H1 (cell line): ENCODE measurements at regions not wholly inside any gene's neighbourhood (a gene's known extent, or its start where the extent isn't known, plus 50 kb on each side); places are given as distances from the start of the nearest gene placed in this dataset.

Experiments used
- CTCF ChIA-PET: fragments of 300-600 bp; sonication (Branson Sonifier 250); formaldehyde crosslinking; loops from one replicate; lab custom pipeline; 2021; ENCODE audit not compliant: partially characterized antibody; lab: Charles Lee
- POLR2A ChIA-PET: fragments of 300-600 bp; sonication (Branson Sonifier 250); formaldehyde crosslinking; loops from one replicate; lab custom pipeline; 2021; ENCODE audit warnings: inconsistent platforms; ENCODE audit not compliant: partially characterized antibody; lab: Charles Lee
- DNase-seq, 2 experiments: peaks; one replicate each; pipeline versions ENCODE4 v3.0.0 to v3.0.0-alpha.2; 2010 to 2022; ENCODE audit warnings: low spot score in 2 of 2, low read depth in 1 of 2, mixed read lengths in 1 of 2
- FAIRE-seq: peaks from 2 replicates; lab custom pipeline; 2011; peaks lifted over from hg19 to GRCh38; lab: Jason Lieb, UNC
- H2AFZ ChIP-seq: 2 replicates; pipeline ENCODE4 v1.8.1; 2012; ENCODE audit warnings: low read length, inconsistent platforms
- H2AK5ac ChIP-seq: 2 replicates; pipeline ENCODE4 v1.6.1; 2013; ENCODE audit warnings: low read depth, low read length
- H2BK120ac ChIP-seq: replicated peaks from 2 replicates; pipeline ENCODE3; 2013; ENCODE audit warnings: low read depth, low read length, inconsistent platforms
- H2BK12ac ChIP-seq: 2 replicates; pipeline ENCODE4 v1.6.1; 2013; ENCODE audit warnings: low read depth, low read length
- H2BK15ac ChIP-seq: 2 replicates; pipeline ENCODE4 v1.6.1; 2013; ENCODE audit warnings: low read length
- H2BK20ac ChIP-seq: 2 replicates; pipeline ENCODE4 v1.6.1; 2013; ENCODE audit warnings: low read length
- H2BK5ac ChIP-seq: 2 replicates; pipeline ENCODE4 v1.6.1; 2013; ENCODE audit warnings: low read depth, low read length
- H3K14ac ChIP-seq: 2 replicates; pipeline ENCODE4 v1.6.1; 2013; ENCODE audit warnings: inconsistent platforms; ENCODE audit not compliant: insufficient read length
- H3K18ac ChIP-seq: 2 replicates; pipeline ENCODE4 v1.6.1; 2013; ENCODE audit warnings: low read length; ENCODE audit errors: extremely low read depth
- H3K23ac ChIP-seq: 2 replicates; pipeline ENCODE4 v1.6.1; 2013; ENCODE audit warnings: inconsistent platforms; ENCODE audit not compliant: insufficient read length
- H3K23me2 ChIP-seq: 2 replicates; pipeline ENCODE4 v1.6.1; 2013; ENCODE audit warnings: low read depth, low read length
- H3K27ac ChIP-seq: 2 replicates; pipeline ENCODE4 v1.6.1; 2011; ENCODE audit warnings: low read depth, low read length, inconsistent platforms
- H3K27me3 ChIP-seq, 4 experiments: replicated peaks in 1 of 4; 1 replicate in 1 of 4; 2 replicates in 3 of 4; pipeline versions ENCODE4 v1.6.1 to v1.8.1; 2011 to 2013; ENCODE audit warnings: low read length in 3 of 4, mild to moderate bottlenecking in 3 of 4, inconsistent platforms in 2 of 4, mixed read lengths in 2 of 4, moderate library complexity in 1 of 4; ENCODE audit not compliant: control insufficient read depth in 3 of 4, insufficient read depth in 3 of 4; ENCODE audit errors: extremely low read depth in 1 of 4
- H3K36me3 ChIP-seq, 4 experiments: 2 replicates each; pipeline versions ENCODE4 v1.6.1 to v1.8.1; 2011 to 2013; ENCODE audit warnings: mild to moderate bottlenecking in 4 of 4, low read length in 3 of 4, moderate library complexity in 2 of 4, control low read depth in 1 of 4, inconsistent platforms in 1 of 4; ENCODE audit not compliant: insufficient read depth in 4 of 4, control insufficient read depth in 2 of 4
- H3K4ac ChIP-seq: replicated peaks from 2 replicates; pipeline ENCODE3; 2013; ENCODE audit warnings: low read length, low read depth, mixed read lengths, inconsistent platforms; ENCODE audit not compliant: insufficient read length
- H3K4me1 ChIP-seq, 4 experiments: replicated peaks in 1 of 4; 1 replicate in 1 of 4; 2 replicates in 3 of 4; pipeline versions ENCODE4 v1.6.1 to v1.8.1; 2011 to 2013; ENCODE audit warnings: low read length in 3 of 4, inconsistent platforms in 2 of 4, mixed read lengths in 1 of 4; ENCODE audit not compliant: insufficient read depth in 4 of 4, control insufficient read depth in 3 of 4
- H3K4me2 ChIP-seq, 2 experiments: 2 replicates each; pipeline versions ENCODE4 v1.6.1 to v1.8.1; 2011 to 2013; ENCODE audit warnings: low read depth in 2 of 2, low read length in 2 of 2, control low read depth in 1 of 2, inconsistent platforms in 1 of 2, mild to moderate bottlenecking in 1 of 2; ENCODE audit not compliant: insufficient read depth in 1 of 2
- H3K4me3 ChIP-seq, 4 experiments: fragments of 200-600, 300-600 bp in 1 of 4; sonication (generic), shearing (Covaris generic), sonication (Bioruptor Twin) in 1 of 4; 2 replicates each; pipeline versions ENCODE4 v1.5.1 to v1.8.1; 2011 to 2016; ENCODE audit warnings: low read length in 4 of 4, low read depth in 3 of 4, control low read depth in 2 of 4, inconsistent platforms in 2 of 4, mild to moderate bottlenecking in 2 of 4, mixed read lengths in 1 of 4, moderate library complexity in 1 of 4; ENCODE audit not compliant: insufficient read depth in 2 of 4; ENCODE audit errors: extremely low read depth in 1 of 4
- H3K56ac ChIP-seq: replicated peaks from 2 replicates; pipeline ENCODE3; 2013; ENCODE audit warnings: low read depth, mild to moderate bottlenecking, mixed read lengths, low read length, inconsistent platforms; ENCODE audit not compliant: insufficient read length
- H3K79me1 ChIP-seq: 2 replicates; pipeline ENCODE4 v1.6.1; 2013; ENCODE audit warnings: low read depth, low read length, control low read depth
- H3K79me2 ChIP-seq, 2 experiments: 2 replicates each; pipeline versions ENCODE4 v1.6.1 to v1.8.1; 2012 to 2013; ENCODE audit warnings: low read length in 2 of 2, mild to moderate bottlenecking in 2 of 2, inconsistent platforms in 1 of 2; ENCODE audit not compliant: insufficient read depth in 2 of 2, control insufficient read depth in 1 of 2
- H3K9ac ChIP-seq, 4 experiments: replicated peaks in 1 of 4; 1 replicate in 1 of 4; 2 replicates in 3 of 4; pipeline versions ENCODE4 v1.6.1 to v1.8.1; 2011 to 2013; ENCODE audit warnings: low read depth in 3 of 4, low read length in 3 of 4, control low read depth in 2 of 4, mild to moderate bottlenecking in 2 of 4, moderate library complexity in 2 of 4, inconsistent platforms in 1 of 4; ENCODE audit errors: extremely low read depth in 1 of 4
- H3K9me3 ChIP-seq, 2 experiments: 2 replicates each; pipeline versions ENCODE4 v1.6.1 to v1.8.1; 2012 to 2013; ENCODE audit warnings: mild to moderate bottlenecking in 2 of 2, moderate library complexity in 2 of 2, control low read depth in 1 of 2, inconsistent platforms in 1 of 2, low read depth in 1 of 2, low read length in 1 of 2, mixed read lengths in 1 of 2; ENCODE audit not compliant: insufficient read depth in 2 of 2
- H4K20me1 ChIP-seq, 2 experiments: replicated peaks in 1 of 2; 2 replicates each; pipeline versions ENCODE3 to v1.8.1; 2011 to 2013; ENCODE audit warnings: inconsistent platforms in 2 of 2, low read length in 2 of 2, mild to moderate bottlenecking in 1 of 2; ENCODE audit not compliant: insufficient read depth in 2 of 2, control insufficient read depth in 1 of 2
- H4K5ac ChIP-seq: 2 replicates; pipeline ENCODE4 v1.6.1; 2013; ENCODE audit warnings: low read length, low read depth, mixed read lengths, inconsistent platforms; ENCODE audit not compliant: insufficient read length
- H4K8ac ChIP-seq: 2 replicates; pipeline ENCODE4 v1.8.0; 2013; ENCODE audit warnings: mild to moderate bottlenecking, moderate library complexity, low read length, inconsistent platforms; ENCODE audit not compliant: insufficient read depth; ENCODE audit errors: extremely low read depth
- H4K91ac ChIP-seq: replicated peaks from 2 replicates; pipeline ENCODE3; 2013; ENCODE audit warnings: low read length, mixed read lengths, inconsistent platforms; ENCODE audit not compliant: insufficient read length
- CBX5 ChIP-seq: fragments of 300-800, 300-1000 bp; sonication (generic); IDR thresholded peaks from 2 replicates; pipeline ENCODE4 v1.7.1; 2016; ENCODE audit warnings: antibody characterized with exemption, low read length, low read depth
- CTCF ChIP-seq, 3 experiments: IDR thresholded peaks; 1 replicate in 2 of 3; 2 replicates in 1 of 3; pipeline versions ENCODE4 v1.5.1 to v1.6.1; 2011; ENCODE audit warnings: low read length in 3 of 3, mild to moderate bottlenecking in 3 of 3, inconsistent platforms in 2 of 3, low read depth in 1 of 3, moderate library complexity in 1 of 3; ENCODE audit not compliant: insufficient read depth in 1 of 3; ENCODE audit errors: control extremely low read depth in 1 of 3
- GTF2F1 ChIP-seq: IDR thresholded peaks from 2 replicates; pipeline ENCODE4 v1.6.1; 2012; ENCODE audit warnings: low read depth, low read length, improper control_type of control experiment, borderline replicate concordance
- HDAC2 ChIP-seq, 2 experiments: fragments of 300-600 bp in 1 of 2; sonication (generic) in 1 of 2; IDR thresholded peaks; 2 replicates each; pipeline ENCODE4 v1.6.1; 2011 to 2012; ENCODE audit warnings: low read depth in 2 of 2, low read length in 2 of 2, mild to moderate bottlenecking in 2 of 2, moderate library complexity in 2 of 2, borderline replicate concordance in 1 of 2, inconsistent platforms in 1 of 2
- JUN ChIP-seq: IDR thresholded peaks from 2 replicates; pipeline ENCODE4 v1.6.1; 2011; ENCODE audit warnings: low read depth, mild to moderate bottlenecking, improper control_type of control experiment, low read length
- RAD21 ChIP-seq, 2 experiments: IDR thresholded peaks in 1 of 2; conservative IDR thresholded peaks in 1 of 2; 2 replicates each; pipeline ENCODE4 v1.6.1; 2011; ENCODE audit warnings: low read depth in 2 of 2, low read length in 2 of 2, improper control_type of control experiment in 1 of 2, inconsistent platforms in 1 of 2, mild to moderate bottlenecking in 1 of 2, moderate library complexity in 1 of 2
- SRF ChIP-seq: IDR thresholded peaks from 2 replicates; pipeline ENCODE4 v1.6.1; 2011; ENCODE audit warnings: mild to moderate bottlenecking, low read depth, low read length, moderate library complexity
- TBP ChIP-seq: IDR thresholded peaks from 2 replicates; pipeline ENCODE4 v1.6.1; 2011; ENCODE audit warnings: low read depth, low read length, improper control_type of control experiment
- WGBS, 2 experiments: shearing (Covaris generic) in 1 of 2; methylation state at CpG; one replicate each; pipeline versions ENCODE4 v1.1.6 to v1.1.7; 2013 to 2015; ENCODE audit warnings: low lambda C conversion rate in 2 of 2, mixed read lengths in 2 of 2, inconsistent platforms in 1 of 2, low coverage in 1 of 2, missing lambda C conversion rate in 1 of 2; ENCODE audit not compliant: insufficient replicate concordance in 2 of 2, insufficient coverage in 1 of 2, insufficient read length in 1 of 2; ENCODE audit errors: extremely low coverage in 1 of 2, missing lambda C conversion rate in 1 of 2; 5-methylcytosine and 5-hydroxymethylcytosine counted together

GRCh38 chr11:116170526-116171120, 602.2 kb downstream of the BUD13 start:
- FAIRE-seq (no peak), DNase-seq (peak in 1 of 2 experiments; percentile 53)
- Histone ChIP-seq H2AFZ (no peak overlapping the region), H3K56ac (no peak overlapping the region), H3K79me2 (no peaks in the 10 kb centered on the region), H3K27me3 (no peaks in the 10 kb centered on the region), H4K91ac (no peak overlapping the region), H4K8ac (no peak overlapping the region), H2BK15ac (no peak overlapping the region), H3K36me3 (no peaks in the 10 kb centered on the region), H3K9ac (no peak overlapping the region), H2BK20ac (no peak overlapping the region), H3K23me2 (no peaks in the 10 kb centered on the region), H3K79me1 (no peaks in the 10 kb centered on the region), H3K27ac (no peak overlapping the region), H3K14ac (no peak overlapping the region), H2BK120ac (no peak overlapping the region), H2BK12ac (no peak overlapping the region), H3K4me3 (no peak overlapping the region), H2BK5ac (no peak overlapping the region), H4K5ac (no peak overlapping the region), H2AK5ac (no peak overlapping the region), H3K4me2 (no peak overlapping the region), H4K20me1 (no peaks in the 10 kb centered on the region), H3K9me3 (no peaks in the 10 kb centered on the region), H3K4ac (no peak overlapping the region), H3K18ac (no peak overlapping the region), H3K23ac (no peak overlapping the region), H3K4me1 (peaks cover 0 to 7% (median under 1%) of the 10 kb centered on the region in 4 experiments; a peak in 3 of 7 replicates)
- POLR2A ChIA-PET = interaction anchor here (1.2 kb wide), 1 partner anchor 23 kb away, joined by 3 read pairs; no protein-coding TSS in a partner anchor
- WGBS, 2 experiments = 80% methylated on average over 8 of the region's 8 CpGs; no CpG with 5 or more reads in 1 of the 2 experiments
- TF ChIP-seq GTF2F1 (no peak), TBP (no peak), HDAC2 (IDR thresholded peaks at IDR 0.05; ENCODE audit: borderline replicate concordance in 1 of 2, low read depth in 2 of 2, low read length in 2 of 2) (no peak), JUN (no peak), RAD21 (IDR thresholded peaks at IDR 0.05 in 1 of 2, conservative IDR thresholded peaks at IDR 0.05 in 1 of 2; ENCODE audit: low read depth in 2 of 2, low read length in 2 of 2) (peak; percentile 50 to 66), CTCF (IDR thresholded peaks at IDR 0.05; ENCODE audit: control extremely low read depth in 1 of 3, insufficient read depth in 1 of 3, low read depth in 1 of 3, low read length in 3 of 3) (peak; percentile 62 to 74 (median 68)), CBX5 (no peak), SRF (no peak)
- CTCF ChIA-PET = interaction anchor here (0.6 to 8.0 kb wide), 18 partner anchors 10 to 491 kb away, joined by 3 to 47 read pairs (median 4); no protein-coding TSS in a partner anchor
